GM18505 (cell line): ENCODE measurements at regions not wholly inside any gene's neighbourhood (a gene's known extent, or its start where the extent isn't known, plus 50 kb on each side); places are given as distances from the start of the nearest gene placed in this dataset.

Experiments
- ATAC-seq: cut with Tn5 transposase; IDR thresholded peaks from one replicate; pipeline ENCODE4 v1.9.1; 2021; ENCODE audit not compliant: unreplicated experiment
- POLR2A ChIP-seq: IDR thresholded peaks from 4 replicates; pipeline ENCODE4 v1.6.1; 2011; ENCODE audit warnings: borderline replicate concordance; ENCODE audit not compliant: insufficient read depth, insufficient read length; ENCODE audit errors: extremely low read depth

- no peak for ATAC-seq
- no peak for TF ChIP-seq POLR2A
Observed at GRCh38 chr13:107738004-107738403, 477.3 kb downstream of the LIG4 start.

GRCh38 chr13:107736731-107737130, 478.6 kb downstream of the LIG4 start:
- TF ChIP-seq POLR2A: no peak

GRCh38 chr13:107736170-107736569, 479.2 kb downstream of the LIG4 start:
- no peak for TF ChIP-seq POLR2A
- ATAC-seq: no peak

More at GRCh38 chr13:107736731-107737130, 478.6 kb downstream of the LIG4 start:
- no peak for ATAC-seq

- no peak for ATAC-seq
- TF ChIP-seq POLR2A: no peak
Observed at GRCh38 chr13:107734891-107735625, 480.3 kb downstream of the LIG4 start.

GRCh38 chr13:107733276-107733675, 482.1 kb downstream of the LIG4 start:
- no peak for ATAC-seq
- no peak for TF ChIP-seq POLR2A

GRCh38 chr13:107730813-107731212, 484.5 kb downstream of the LIG4 start:
- no peak for TF ChIP-seq POLR2A
- ATAC-seq: no peak

GRCh38 chr13:107721125-107721869, 494.0 kb downstream of the LIG4 start:
- no peak for TF ChIP-seq POLR2A
- no peak for ATAC-seq

GRCh38 chr13:107716741-107717140, 498.6 kb downstream of the LIG4 start:
- no peak for ATAC-seq

GRCh38 chr13:107716241-107716640, 499.1 kb downstream of the LIG4 start:
- no peak for TF ChIP-seq POLR2A

More at GRCh38 chr13:107716741-107717140, 498.6 kb downstream of the LIG4 start:
- TF ChIP-seq POLR2A: no peak

GRCh38 chr13:107715496-107715895, 499.8 kb downstream of the LIG4 start:
- TF ChIP-seq POLR2A: no peak
- ATAC-seq: no peak

More at GRCh38 chr13:107716241-107716640, 499.1 kb downstream of the LIG4 start:
- ATAC-seq: no peak

GRCh38 chr13:107713314-107713713, 502.0 kb downstream of the LIG4 start:
- no peak for ATAC-seq
- TF ChIP-seq POLR2A: no peak

- ATAC-seq: no peak
- TF ChIP-seq POLR2A: no peak
Observed at GRCh38 chr13:107712145-107712860, 503.0 kb downstream of the LIG4 start.

GRCh38 chr13:107690181-107690580, 525.2 kb downstream of the LIG4 start:
- ATAC-seq: no peak
- TF ChIP-seq POLR2A: no peak
